WTC11 (cell line): ENCODE measurements at regions not wholly inside any gene's neighbourhood (a gene's known extent, or its start where the extent isn't known, plus 50 kb on each side); places are given as distances from the start of the nearest gene placed in this dataset.

ENCODE experiments used
- ATAC-seq: fragments of 200-7000 bp; cut with Tn5 transposase; 2 replicates; pipeline ENCODE4 v1.10.0; 2021; ENCODE audit warnings: mild to moderate bottlenecking, moderate library complexity
- CTCF ChIA-PET: fragments of 300-600 bp; sonication (Branson Sonifier 250); formaldehyde crosslinking; loops from one replicate; lab custom pipeline; 2021; ENCODE audit warnings: antibody characterized with exemption; lab: Charles Lee
- POLR2A ChIA-PET: fragments of 350-600 bp; sonication (Branson Sonifier 250); formaldehyde crosslinking; loops from one replicate; lab custom pipeline; 2021; ENCODE audit warnings: antibody characterized with exemption; lab: Charles Lee
- DNase-seq: peaks from one replicate; pipeline ENCODE4 v3.0.0; 2021; ENCODE audit warnings: low spot score
- H3K27ac Mint-ChIP-seq: 2 replicates; pipeline ENCODE4 v1.8.0; 2021; ENCODE audit warnings: mixed read lengths
- H3K27me3 Mint-ChIP-seq: 2 replicates; pipeline ENCODE4 v1.8.0; 2021; ENCODE audit warnings: low read depth, mild to moderate bottlenecking, moderate library complexity, mixed read lengths
- H3K36me3 Mint-ChIP-seq: 2 replicates; pipeline ENCODE4 v1.8.0; 2021; ENCODE audit warnings: mixed read lengths
- H3K4me1 Mint-ChIP-seq: 2 replicates; pipeline ENCODE4 v1.8.0; 2022; ENCODE audit warnings: mixed read lengths
- H3K4me3 Mint-ChIP-seq: 2 replicates; pipeline ENCODE4 v1.8.0; 2021; ENCODE audit warnings: mild to moderate bottlenecking, moderate library complexity, mixed read lengths
- H3K9me3 Mint-ChIP-seq: 2 replicates; pipeline ENCODE4 v1.8.0; 2021; ENCODE audit warnings: mixed read lengths
- GTF2I ChIP-seq: fragments of 250-450 bp; sonication (Bioruptor Pico); conservative IDR thresholded peaks from 2 replicates; pipeline ENCODE4 v1.4.0; 2021; ENCODE audit warnings: mild to moderate bottlenecking
- HMGA2 ChIP-seq: fragments of 250-450 bp; sonication (Bioruptor Pico); IDR thresholded peaks from 2 replicates; pipeline ENCODE4 v1.4.0; 2021; ENCODE audit warnings: mild to moderate bottlenecking, moderate library complexity
- JAZF1 ChIP-seq: fragments of 250-450 bp; sonication (Bioruptor Pico); IDR thresholded peaks from 2 replicates; pipeline ENCODE4 v1.9.0; 2021; ENCODE audit warnings: moderate library complexity, mild to moderate bottlenecking, inconsistent platforms
- NFATC4 ChIP-seq: fragments of 250-450 bp; sonication (Bioruptor Pico); IDR thresholded peaks from 2 replicates; pipeline ENCODE4 v1.9.0; 2021; ENCODE audit warnings: mild to moderate bottlenecking
- NFYB ChIP-seq: sonication (generic); formaldehyde crosslinking; conservative IDR thresholded peaks from 2 replicates; pipeline ENCODE4 v1.8.0; 2022; ENCODE audit warnings: low read depth, missing genetic modification reagents
- RELA ChIP-seq: sonication (generic); formaldehyde crosslinking; IDR thresholded peaks from 2 replicates; pipeline ENCODE4 v1.8.1; 2022; ENCODE audit warnings: missing genetic modification reagents, mild to moderate bottlenecking, borderline replicate concordance
- SOX15 ChIP-seq: fragments of 250-450 bp; sonication (Bioruptor Pico); IDR thresholded peaks from 2 replicates; pipeline ENCODE4 v1.9.0; 2021; ENCODE audit warnings: mild to moderate bottlenecking
- ZNF423 ChIP-seq: fragments of 250-450 bp; sonication (Bioruptor Pico); IDR thresholded peaks from 2 replicates; pipeline ENCODE4 v2.1.2; 2022; ENCODE audit warnings: mild to moderate bottlenecking, moderate library complexity
- ZNF671 ChIP-seq: fragments of 250-450 bp; sonication (Bioruptor Pico); IDR thresholded peaks from 2 replicates; pipeline ENCODE4 v1.8.0; 2021; ENCODE audit warnings: mild to moderate bottlenecking
- TF ChIP-seq, protein P1 (sequence below): sonication (generic); formaldehyde crosslinking; conservative IDR thresholded peaks from 2 replicates; pipeline ENCODE4 v1.8.1; 2022; ENCODE audit warnings: mild to moderate bottlenecking, missing genetic modification reagents
- TF ChIP-seq, protein P2 (sequence below): sonication (generic); formaldehyde crosslinking; IDR thresholded peaks from 2 replicates; pipeline ENCODE4 v1.8.0; 2022; ENCODE audit warnings: mild to moderate bottlenecking, missing genetic modification reagents
- TF ChIP-seq, protein P3 (sequence below): sonication (generic); formaldehyde crosslinking; IDR thresholded peaks from 2 replicates; pipeline ENCODE4 v1.8.1; 2023; ENCODE audit warnings: mild to moderate bottlenecking, missing genetic modification reagents, borderline replicate concordance
- TF ChIP-seq, protein P4 (sequence below): fragments of 250-450 bp; sonication (Bioruptor Pico); IDR thresholded peaks from 2 replicates; pipeline ENCODE4 v1.9.0; 2021; ENCODE audit warnings: mild to moderate bottlenecking
- TF ChIP-seq, protein P5 (sequence below): sonication (generic); formaldehyde crosslinking; IDR thresholded peaks from 2 replicates; pipeline ENCODE4 v1.8.0; 2022; ENCODE audit warnings: mild to moderate bottlenecking, missing genetic modification reagents
- TF ChIP-seq, protein P6 (sequence below): sonication (generic); formaldehyde crosslinking; IDR thresholded peaks from 2 replicates; pipeline ENCODE4 v1.8.1; 2022; ENCODE audit warnings: missing genetic modification reagents, borderline replicate concordance
- TF ChIP-seq, protein P7 (sequence below): sonication (generic); formaldehyde crosslinking; IDR thresholded peaks from 2 replicates; pipeline ENCODE4 v1.8.0; 2022; ENCODE audit warnings: missing genetic modification reagents

DNA sequence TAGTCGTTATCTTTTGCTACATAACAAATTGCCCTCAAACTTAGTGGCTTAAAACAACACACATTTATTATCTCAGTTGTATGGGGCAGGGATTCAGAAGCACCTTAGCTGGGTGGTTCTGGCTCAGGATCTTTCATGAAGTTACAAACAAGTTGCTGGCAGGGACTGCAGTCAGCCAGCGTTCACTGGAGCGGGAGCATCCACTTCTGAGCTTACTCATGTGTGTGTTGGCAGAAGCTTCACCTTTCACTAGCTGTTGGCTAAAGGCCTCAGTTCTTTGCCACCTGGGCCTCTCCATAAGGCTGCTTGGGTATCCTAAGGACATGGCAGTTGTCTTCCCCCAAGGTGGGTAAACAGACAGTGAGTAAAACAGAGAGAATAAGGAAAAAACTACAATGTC, 365.7 kb downstream of the RPS29 start:
- Mint-ChIP-seq H3K4me1 (no peaks in the 10 kb centered on the region), H3K9me3 (peaks cover 26% of the 10 kb centered on the region), H3K27me3 (no peaks in the 10 kb centered on the region; the same call in 1 of the 2 replicates), H3K27ac (no peak overlapping the region), H3K4me3 (no peak overlapping the region), H3K36me3 (no peaks in the 10 kb centered on the region)
- DNase-seq (no peak), ATAC-seq (no peak)
- POLR2A ChIA-PET: no interaction called here
- TF ChIP-seq, protein P1, sequence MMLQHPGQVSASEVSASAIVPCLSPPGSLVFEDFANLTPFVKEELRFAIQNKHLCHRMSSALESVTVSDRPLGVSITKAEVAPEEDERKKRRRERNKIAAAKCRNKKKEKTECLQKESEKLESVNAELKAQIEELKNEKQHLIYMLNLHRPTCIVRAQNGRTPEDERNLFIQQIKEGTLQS (CRISPR knock-in tag): no peak
- TF ChIP-seq NFATC4 (CRISPR knock-in tag) (no peak), RELA (CRISPR knock-in tag) (no peak), NFYB (CRISPR knock-in tag) (no peak), HMGA2 (CRISPR knock-in tag) (no peak)
- TF ChIP-seq, protein P2, sequence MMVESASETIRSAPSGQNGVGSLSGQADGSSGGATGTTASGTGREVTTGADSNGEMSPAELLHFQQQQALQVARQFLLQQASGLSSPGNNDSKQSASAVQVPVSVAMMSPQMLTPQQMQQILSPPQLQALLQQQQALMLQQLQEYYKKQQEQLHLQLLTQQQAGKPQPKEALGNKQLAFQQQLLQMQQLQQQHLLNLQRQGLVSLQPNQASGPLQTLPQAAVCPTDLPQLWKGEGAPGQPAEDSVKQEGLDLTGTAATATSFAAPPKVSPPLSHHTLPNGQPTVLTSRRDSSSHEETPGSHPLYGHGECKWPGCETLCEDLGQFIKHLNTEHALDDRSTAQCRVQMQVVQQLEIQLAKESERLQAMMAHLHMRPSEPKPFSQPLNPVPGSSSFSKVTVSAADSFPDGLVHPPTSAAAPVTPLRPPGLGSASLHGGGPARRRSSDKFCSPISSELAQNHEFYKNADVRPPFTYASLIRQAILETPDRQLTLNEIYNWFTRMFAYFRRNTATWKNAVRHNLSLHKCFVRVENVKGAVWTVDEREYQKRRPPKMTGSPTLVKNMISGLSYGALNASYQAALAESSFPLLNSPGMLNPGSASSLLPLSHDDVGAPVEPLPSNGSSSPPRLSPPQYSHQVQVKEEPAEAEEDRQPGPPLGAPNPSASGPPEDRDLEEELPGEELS: no peak
- TF ChIP-seq, protein P3, sequence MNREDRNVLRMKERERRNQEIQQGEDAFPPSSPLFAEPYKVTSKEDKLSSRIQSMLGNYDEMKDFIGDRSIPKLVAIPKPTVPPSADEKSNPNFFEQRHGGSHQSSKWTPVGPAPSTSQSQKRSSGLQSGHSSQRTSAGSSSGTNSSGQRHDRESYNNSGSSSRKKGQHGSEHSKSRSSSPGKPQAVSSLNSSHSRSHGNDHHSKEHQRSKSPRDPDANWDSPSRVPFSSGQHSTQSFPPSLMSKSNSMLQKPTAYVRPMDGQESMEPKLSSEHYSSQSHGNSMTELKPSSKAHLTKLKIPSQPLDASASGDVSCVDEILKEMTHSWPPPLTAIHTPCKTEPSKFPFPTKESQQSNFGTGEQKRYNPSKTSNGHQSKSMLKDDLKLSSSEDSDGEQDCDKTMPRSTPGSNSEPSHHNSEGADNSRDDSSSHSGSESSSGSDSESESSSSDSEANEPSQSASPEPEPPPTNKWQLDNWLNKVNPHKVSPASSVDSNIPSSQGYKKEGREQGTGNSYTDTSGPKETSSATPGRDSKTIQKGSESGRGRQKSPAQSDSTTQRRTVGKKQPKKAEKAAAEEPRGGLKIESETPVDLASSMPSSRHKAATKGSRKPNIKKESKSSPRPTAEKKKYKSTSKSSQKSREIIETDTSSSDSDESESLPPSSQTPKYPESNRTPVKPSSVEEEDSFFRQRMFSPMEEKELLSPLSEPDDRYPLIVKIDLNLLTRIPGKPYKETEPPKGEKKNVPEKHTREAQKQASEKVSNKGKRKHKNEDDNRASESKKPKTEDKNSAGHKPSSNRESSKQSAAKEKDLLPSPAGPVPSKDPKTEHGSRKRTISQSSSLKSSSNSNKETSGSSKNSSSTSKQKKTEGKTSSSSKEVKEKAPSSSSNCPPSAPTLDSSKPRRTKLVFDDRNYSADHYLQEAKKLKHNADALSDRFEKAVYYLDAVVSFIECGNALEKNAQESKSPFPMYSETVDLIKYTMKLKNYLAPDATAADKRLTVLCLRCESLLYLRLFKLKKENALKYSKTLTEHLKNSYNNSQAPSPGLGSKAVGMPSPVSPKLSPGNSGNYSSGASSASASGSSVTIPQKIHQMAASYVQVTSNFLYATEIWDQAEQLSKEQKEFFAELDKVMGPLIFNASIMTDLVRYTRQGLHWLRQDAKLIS (CRISPR knock-in tag): no peak
- TF ChIP-seq, protein P4, sequence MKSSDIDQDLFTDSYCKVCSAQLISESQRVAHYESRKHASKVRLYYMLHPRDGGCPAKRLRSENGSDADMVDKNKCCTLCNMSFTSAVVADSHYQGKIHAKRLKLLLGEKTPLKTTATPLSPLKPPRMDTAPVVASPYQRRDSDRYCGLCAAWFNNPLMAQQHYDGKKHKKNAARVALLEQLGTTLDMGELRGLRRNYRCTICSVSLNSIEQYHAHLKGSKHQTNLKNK (CRISPR knock-in tag): no peak
- TF ChIP-seq, protein P5, sequence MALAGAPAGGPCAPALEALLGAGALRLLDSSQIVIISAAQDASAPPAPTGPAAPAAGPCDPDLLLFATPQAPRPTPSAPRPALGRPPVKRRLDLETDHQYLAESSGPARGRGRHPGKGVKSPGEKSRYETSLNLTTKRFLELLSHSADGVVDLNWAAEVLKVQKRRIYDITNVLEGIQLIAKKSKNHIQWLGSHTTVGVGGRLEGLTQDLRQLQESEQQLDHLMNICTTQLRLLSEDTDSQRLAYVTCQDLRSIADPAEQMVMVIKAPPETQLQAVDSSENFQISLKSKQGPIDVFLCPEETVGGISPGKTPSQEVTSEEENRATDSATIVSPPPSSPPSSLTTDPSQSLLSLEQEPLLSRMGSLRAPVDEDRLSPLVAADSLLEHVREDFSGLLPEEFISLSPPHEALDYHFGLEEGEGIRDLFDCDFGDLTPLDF: no peak
- TF ChIP-seq, protein P6, sequence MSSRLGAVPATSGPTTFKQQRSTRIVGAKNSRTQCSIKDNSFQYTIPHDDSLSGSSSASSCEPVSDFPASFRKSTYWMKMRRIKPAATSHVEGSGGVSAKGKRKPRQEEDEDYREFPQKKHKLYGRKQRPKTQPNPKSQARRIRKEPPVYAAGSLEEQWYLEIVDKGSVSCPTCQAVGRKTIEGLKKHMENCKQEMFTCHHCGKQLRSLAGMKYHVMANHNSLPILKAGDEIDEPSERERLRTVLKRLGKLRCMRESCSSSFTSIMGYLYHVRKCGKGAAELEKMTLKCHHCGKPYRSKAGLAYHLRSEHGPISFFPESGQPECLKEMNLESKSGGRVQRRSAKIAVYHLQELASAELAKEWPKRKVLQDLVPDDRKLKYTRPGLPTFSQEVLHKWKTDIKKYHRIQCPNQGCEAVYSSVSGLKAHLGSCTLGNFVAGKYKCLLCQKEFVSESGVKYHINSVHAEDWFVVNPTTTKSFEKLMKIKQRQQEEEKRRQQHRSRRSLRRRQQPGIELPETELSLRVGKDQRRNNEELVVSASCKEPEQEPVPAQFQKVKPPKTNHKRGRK (CRISPR knock-in tag): no peak
- CTCF ChIA-PET: no interaction called here

DNA sequence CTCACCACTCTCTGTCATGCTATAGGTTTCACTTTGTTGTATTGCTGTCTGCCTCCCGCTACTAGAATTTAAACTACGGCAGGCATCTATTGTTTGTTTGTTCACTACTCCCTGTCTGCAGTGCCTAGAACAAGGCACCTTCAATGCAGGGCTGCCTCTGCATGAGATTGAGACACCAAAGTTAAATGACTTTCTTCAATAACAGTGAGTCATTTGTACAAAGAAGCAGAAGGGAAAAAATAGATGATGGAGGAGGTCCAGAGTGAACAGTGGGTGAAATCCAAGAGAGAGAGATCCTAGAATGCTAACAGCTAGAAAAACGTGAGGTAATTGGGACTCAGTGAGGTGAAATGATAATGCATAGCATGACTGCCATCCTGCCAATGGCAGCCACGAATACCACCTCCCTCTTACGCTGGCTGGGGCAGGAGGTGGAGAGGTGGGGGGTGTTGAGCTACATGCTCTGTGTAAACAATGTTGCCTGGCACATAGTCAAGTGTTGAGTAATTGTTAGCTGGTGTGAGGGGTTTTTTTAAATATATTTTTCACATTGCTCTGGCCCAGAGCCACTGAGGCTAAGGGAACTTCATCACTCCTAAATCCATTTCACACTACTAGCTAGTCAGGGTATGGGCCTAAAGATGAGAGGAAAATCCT, 367.6 kb downstream of the RPS29 start:
- H3K27ac Mint-ChIP-seq: no peak overlapping the region
- no peaks in the 10 kb centered on the region for H3K36me3 Mint-ChIP-seq
- peaks cover 27% of the 10 kb centered on the region for H3K9me3 Mint-ChIP-seq
- no peak overlapping the region for H3K4me3 Mint-ChIP-seq
- ATAC-seq: peak; percentile 28; the same call in 1 of the 2 replicates
- H3K27me3 Mint-ChIP-seq: no peaks in the 10 kb centered on the region; the same call in 1 of the 2 replicates
- DNase-seq: no peak
- CTCF ChIA-PET: no interaction called here
- POLR2A ChIA-PET: no interaction called here
- no peaks in the 10 kb centered on the region for H3K4me1 Mint-ChIP-seq
- TF ChIP-seq ZNF671 (CRISPR knock-in tag): no peak
- TF ChIP-seq, protein P7, sequence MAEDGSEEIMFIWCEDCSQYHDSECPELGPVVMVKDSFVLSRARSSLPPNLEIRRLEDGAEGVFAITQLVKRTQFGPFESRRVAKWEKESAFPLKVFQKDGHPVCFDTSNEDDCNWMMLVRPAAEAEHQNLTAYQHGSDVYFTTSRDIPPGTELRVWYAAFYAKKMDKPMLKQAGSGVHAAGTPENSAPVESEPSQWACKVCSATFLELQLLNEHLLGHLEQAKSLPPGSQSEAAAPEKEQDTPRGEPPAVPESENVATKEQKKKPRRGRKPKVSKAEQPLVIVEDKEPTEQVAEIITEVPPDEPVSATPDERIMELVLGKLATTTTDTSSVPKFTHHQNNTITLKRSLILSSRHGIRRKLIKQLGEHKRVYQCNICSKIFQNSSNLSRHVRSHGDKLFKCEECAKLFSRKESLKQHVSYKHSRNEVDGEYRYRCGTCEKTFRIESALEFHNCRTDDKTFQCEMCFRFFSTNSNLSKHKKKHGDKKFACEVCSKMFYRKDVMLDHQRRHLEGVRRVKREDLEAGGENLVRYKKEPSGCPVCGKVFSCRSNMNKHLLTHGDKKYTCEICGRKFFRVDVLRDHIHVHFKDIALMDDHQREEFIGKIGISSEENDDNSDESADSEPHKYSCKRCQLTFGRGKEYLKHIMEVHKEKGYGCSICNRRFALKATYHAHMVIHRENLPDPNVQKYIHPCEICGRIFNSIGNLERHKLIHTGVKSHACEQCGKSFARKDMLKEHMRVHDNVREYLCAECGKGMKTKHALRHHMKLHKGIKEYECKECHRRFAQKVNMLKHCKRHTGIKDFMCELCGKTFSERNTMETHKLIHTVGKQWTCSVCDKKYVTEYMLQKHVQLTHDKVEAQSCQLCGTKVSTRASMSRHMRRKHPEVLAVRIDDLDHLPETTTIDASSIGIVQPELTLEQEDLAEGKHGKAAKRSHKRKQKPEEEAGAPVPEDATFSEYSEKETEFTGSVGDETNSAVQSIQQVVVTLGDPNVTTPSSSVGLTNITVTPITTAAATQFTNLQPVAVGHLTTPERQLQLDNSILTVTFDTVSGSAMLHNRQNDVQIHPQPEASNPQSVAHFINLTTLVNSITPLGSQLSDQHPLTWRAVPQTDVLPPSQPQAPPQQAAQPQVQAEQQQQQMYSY: no peak
- TF ChIP-seq, protein P6 (CRISPR knock-in tag): no peak
- TF ChIP-seq SOX15 (CRISPR knock-in tag): no peak
- TF ChIP-seq GTF2I (CRISPR knock-in tag): no peak
- TF ChIP-seq JAZF1 (CRISPR knock-in tag): no peak
- TF ChIP-seq NFATC4 (CRISPR knock-in tag): no peak
- no peak for TF ChIP-seq ZNF423 (CRISPR knock-in tag)
